AG08396 (cell line): ENCODE measurements at regions not wholly inside any gene's neighbourhood (a gene's known extent, or its start where the extent isn't known, plus 50 kb on each side); places are given as distances from the start of the nearest gene placed in this dataset.

Experiments used
- DNase-seq: peaks from one replicate; pipeline ENCODE4 v3.0.0; 2012; ENCODE audit warnings: low spot score, mixed read lengths

DNA sequence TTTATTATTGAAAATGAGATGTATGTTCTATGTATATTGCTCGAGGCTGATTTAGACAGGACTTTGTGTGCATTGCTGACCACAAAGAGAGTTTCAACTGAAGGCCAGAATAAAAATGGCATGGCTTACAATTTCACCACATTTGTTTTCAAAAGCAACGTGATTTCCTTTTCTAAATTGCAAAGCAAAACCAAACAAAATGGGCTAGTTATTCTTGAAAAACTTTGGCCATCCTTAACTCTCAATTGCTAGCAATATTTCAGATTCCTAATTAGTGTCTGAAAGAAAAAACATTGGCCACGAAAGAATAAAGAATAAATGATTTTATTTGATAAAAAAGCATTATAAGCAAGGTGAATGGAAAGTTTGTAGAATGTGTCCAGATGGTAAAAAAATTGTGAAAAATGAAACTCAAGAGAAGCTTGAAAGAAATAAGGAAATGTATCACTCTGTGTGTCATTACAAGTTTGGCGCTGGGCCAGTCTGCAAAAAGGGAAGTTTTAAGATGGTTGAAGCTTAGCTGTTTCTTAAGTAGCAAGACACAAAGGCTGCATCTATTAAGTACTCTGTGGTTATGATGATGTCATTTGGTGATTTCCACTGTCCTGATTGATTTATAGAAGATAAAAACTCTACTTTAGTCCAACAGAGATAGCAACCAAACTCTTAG lies 89.2 kb upstream of the PRLR start:
- no peak for DNase-seq

GRCh38 chr5:35317586-35317985 lies 87.3 kb upstream of the PRLR start:
- no peak for DNase-seq

- no peak for DNase-seq
Observed at GRCh38 chr5:35316611-35317274, 86.5 kb upstream of the PRLR start.

GRCh38 chr5:35313291-35313690 lies 83.0 kb upstream of the PRLR start:
- DNase-seq, result no peak

DNA sequence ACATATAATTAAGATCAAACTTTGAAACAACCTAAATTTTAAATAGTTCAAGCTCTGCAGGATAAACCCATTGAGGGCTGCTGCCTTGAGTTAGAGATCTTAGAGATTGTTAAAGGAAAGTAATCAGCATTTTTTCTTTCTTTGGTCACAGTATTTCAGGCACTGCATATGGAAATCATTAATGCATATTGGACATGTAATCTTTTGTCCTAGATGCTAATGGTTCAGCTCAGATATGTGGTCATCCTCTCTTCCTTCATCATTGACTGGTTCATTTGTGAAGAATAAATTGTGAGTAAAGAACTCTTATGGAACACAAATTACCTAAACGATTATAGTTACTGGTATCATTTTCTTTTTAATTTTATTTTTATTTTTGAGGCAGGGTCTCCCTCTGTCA lies 82.0 kb upstream of the PRLR start:
- no peak for DNase-seq

GRCh38 chr5:35309365-35310130 lies 79.3 kb upstream of the PRLR start:
- DNase-seq, result no peak

DNA sequence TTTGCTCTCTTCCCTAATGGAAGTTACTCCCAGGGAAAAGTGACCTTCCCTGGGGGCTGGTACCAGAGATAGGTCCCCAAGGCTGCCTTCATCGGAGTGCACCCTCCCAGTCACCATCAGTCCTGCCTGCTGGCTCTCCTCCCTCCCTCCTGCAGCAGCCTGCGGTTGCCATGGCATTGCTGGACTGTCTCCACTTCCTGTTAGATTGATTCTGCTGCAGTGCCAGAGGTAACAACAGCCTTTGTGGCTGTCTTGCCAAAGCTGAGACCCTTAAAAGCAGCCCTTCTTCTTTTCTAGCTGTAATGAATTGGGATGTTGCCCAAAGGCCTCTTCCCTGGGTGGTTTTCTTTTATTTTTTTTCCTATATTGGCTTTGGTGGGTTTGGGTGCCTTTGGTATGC lies 78.1 kb upstream of the PRLR start:
- DNase-seq, result no peak

GRCh38 chr5:35306716-35307365 lies 76.6 kb upstream of the PRLR start:
- no peak for DNase-seq

- no peak for DNase-seq
Observed at GRCh38 chr5:35305336-35306020, 75.2 kb upstream of the PRLR start.

GRCh38 chr5:35304291-35304690 lies 74.0 kb upstream of the PRLR start:
- DNase-seq, result no peak

GRCh38 chr5:35303152-35303551 lies 72.9 kb upstream of the PRLR start:
- DNase-seq, result no peak

- DNase-seq, result no peak
Observed at GRCh38 chr5:35302544-35302943, 72.3 kb upstream of the PRLR start.

DNA sequence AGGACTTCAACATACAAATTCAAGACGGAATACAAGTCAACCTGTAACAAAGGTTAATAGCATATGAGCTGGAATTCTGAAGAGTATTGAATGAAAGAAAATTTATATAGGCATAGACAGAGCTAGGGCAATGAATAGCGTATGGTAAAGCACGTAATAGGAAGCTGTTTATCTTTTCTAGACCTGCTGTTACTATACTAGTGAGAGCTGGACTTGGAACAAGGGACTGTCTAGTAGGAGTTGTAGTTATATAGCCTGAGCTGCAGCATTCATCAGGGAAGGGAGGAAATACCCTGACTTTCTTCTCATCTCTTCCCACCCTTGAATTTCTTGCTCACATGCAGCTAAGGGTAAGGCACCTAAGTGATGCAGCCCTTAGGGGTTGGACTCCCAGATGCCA lies 67.5 kb upstream of the PRLR start:
- DNase-seq, result no peak

DNA sequence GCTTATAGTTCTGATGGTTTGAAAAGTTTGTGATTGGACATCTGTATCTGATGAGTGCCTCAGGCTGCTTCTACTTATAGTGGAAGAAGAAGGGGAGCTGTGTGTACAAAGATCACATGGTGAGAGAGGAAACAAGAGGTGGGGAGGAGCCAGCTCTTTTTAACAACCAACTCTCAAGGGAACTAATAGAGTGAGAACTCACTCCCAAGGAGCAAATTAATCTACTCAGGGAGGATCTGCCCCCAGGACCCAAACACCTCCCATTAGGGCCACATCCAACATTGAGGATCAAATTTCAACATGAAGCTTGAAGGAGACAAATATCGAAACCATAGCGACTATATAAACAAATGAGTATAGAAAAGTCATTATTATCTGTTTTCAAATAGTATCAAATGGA lies 64.7 kb upstream of the PRLR start:
- no peak for DNase-seq

GRCh38 chr5:35294017-35294416 lies 63.7 kb upstream of the PRLR start:
- DNase-seq, result no peak

- DNase-seq, result no peak
Observed at GRCh38 chr5:35285435-35285834, 55.1 kb upstream of the PRLR start.

GRCh38 chr5:35285011-35285410 lies 54.7 kb upstream of the PRLR start:
- DNase-seq, result no peak

- no peak for DNase-seq
Observed at GRCh38 chr5:35284364-35284763, 54.1 kb upstream of the PRLR start.

GRCh38 chr5:35282810-35283209 lies 52.5 kb upstream of the PRLR start:
- DNase-seq, result no peak

- DNase-seq, result no peak
Observed at GRCh38 chr5:35281613-35282012, 51.3 kb upstream of the PRLR start.
